HG03280 (cell line): ENCODE measurements at regions not wholly inside any gene's neighbourhood (a gene's known extent, or its start where the extent isn't known, plus 50 kb on each side); places are given as distances from the start of the nearest gene placed in this dataset.
"Not testable (repeated sequence)": the region's sequence is repeated elsewhere in the genome, so short reads cannot be mapped to it uniquely, and the experiment has no call there.

ENCODE experiments used
- ATAC-seq: cut with Tn5 transposase; IDR thresholded peaks from one replicate; pipeline ENCODE4 v1.9.1; 2021; ENCODE audit warnings: mild to moderate bottlenecking, moderate library complexity; ENCODE audit not compliant: unreplicated experiment

DNA sequence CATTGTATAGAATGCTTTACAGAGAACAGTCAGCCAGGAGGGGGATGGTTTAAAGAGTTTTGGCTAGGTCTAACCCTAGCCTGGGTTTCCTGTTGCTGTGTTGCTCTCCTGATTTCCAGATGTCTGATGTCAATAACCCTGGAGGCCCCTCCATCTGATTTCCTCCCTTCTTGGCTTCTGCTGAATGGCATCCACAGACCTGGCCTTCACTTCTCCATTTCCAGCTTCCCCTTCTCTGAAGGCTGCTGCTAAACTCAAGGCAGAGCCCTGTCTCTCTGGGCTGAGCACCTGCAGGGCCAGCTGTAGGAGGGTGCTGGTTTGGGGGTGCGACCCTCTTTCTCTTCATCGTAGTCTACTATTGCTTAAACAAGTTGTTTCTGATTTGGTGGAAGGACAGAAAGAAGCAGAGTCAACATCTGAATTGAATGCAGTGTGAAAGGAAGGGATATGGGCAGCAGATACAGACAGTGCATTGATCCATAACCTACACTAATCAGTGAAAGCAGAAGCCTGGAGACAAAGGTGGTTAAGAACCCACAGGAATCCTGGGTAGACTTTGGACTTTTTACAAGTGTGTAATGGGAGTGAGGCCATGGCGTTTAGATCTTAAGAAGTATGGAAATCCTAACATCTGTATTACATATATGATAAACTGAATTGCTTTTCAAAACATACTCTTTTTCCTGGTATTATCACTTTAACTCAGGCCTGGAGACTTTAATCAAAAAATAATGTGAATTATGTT, 153.6 kb downstream of the HRH4 start:
- no peak for ATAC-seq

DNA sequence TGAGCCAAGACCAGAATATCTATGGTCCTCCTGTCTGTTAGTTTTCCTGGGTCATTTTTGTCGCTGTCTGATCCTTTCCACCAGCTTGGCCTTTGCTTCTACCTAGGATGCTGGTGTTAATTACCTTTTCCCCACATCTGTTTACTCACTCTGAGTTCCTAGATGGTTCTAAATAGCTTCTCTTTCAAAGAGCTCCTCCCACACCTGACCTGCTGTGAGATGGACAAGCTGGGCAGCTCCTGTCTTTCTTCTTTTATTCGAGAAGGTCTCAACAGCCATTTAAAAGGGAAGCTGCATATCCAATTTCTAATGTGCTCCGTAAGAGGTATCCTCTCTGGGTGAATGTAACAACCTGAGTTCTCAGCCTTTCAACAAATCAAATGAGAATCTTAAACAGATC, 156.2 kb downstream of the HRH4 start:
- ATAC-seq = no peak

DNA sequence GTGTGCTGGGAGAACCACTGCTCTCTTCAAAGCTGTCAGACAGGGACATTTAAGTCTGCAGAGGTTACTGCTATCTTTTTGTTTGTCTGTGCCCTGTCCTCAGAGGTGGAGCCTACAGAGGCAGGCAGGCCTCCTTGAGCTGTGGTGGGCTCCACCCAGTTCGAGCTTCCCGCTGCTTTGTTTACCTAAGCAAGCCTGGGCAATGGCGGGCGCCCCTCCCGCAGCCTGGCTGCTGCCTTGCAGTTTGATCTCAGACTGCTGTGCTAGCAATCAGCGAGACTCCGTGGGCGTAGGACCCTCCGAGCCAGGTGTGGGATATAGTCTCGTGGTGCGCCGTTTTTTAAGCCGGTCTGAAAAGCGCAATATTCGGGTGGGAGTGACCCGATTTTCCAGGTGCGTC, 164.0 kb downstream of the HRH4 start:
- not testable (repeated sequence) for ATAC-seq

DNA sequence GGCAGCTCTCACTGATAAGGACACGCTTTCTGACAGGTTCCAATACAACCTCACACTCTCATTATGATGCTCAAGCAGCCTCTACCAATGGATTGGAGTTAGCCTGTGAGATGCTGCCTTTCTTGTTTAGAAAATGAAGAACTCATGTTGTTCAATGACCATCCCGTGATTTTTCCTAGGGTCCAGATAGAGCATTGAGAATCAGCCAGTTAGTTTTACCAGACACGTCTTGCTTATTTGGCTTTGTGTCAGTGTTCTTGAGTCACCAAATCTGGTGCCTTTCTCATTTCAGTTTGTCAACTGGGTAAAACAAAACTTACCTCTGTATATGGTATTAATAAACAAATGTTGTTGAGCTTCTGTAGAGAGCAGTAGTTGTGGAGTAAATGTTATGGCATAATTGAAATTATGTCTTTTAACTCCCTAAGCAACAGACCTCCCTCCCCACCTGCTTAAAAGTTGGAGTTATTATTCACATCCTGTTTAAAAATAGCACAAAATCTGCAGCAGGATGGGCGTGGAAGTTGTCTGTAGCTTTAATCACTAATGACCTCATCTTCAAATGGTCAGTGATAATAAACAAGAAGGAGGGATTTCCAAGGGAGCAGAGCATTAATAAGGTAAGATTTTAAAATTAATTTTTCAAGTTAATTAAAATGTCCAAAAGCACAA, 167.3 kb downstream of the HRH4 start:
- ATAC-seq = no peak

DNA sequence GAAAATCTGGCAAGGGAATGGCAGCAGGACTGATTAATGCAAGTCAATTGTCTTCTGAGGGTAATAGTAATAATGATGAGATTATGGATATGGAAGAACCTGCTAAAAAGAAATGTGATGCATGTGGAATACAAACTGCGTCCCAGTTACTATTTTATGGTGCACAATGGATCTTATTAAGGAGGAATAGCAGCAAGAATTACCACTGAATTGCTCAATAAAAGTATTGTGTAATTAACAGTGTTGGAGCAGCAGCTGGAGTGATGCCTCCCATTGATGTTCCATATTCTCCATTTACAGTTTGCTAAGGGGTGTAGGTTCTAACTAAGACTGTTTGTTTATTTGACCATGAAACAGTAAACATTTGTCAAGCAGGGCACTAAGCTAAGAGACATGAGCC, 167.9 kb downstream of the HRH4 start:
- no peak for ATAC-seq

DNA sequence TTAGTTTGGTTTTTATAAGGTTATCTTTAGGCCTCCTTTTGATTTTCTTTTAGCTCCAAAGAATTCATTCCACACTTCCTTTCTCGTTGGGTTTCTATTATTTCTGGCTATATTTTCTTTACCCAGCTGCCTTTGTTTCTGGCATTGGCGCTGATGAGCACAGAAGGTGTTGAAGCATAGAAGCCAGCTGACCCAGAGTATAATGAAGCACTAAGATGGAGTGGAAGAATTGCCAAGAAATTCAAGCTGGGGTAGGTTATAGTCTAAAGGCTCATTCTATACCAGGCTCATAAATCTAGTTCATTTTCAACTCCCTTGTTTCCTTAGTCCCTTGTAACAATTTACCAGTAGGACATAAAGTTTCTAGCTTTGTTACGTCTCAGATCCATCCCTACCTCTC, 169.5 kb downstream of the HRH4 start:
- no peak for ATAC-seq

DNA sequence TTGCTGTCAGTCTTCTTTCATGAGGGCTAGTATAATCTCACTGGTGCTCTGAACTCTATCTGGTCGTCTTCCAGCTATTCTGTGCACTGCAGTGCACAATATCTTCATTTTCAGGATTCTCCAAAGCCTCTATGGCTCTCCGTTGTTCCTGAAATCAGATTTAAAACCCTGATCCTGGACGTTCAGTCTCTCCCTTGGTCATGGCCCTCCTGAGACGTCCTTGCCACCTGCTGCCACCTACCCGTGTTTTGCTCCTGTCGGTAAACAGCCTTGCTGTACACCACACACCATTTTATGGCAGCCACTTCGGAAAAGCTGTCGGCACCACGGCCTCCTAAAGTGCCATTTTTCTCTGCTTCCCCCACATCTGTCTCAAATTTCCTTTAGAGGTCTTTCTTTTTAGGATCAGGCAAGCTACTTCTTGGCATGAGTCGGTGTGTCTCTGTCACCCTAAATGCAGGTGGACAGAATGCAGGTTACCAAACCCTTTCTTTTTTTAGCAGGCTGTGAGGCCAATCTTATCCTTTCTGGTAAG, 170.0 kb downstream of the HRH4 start:
- no peak for ATAC-seq

DNA sequence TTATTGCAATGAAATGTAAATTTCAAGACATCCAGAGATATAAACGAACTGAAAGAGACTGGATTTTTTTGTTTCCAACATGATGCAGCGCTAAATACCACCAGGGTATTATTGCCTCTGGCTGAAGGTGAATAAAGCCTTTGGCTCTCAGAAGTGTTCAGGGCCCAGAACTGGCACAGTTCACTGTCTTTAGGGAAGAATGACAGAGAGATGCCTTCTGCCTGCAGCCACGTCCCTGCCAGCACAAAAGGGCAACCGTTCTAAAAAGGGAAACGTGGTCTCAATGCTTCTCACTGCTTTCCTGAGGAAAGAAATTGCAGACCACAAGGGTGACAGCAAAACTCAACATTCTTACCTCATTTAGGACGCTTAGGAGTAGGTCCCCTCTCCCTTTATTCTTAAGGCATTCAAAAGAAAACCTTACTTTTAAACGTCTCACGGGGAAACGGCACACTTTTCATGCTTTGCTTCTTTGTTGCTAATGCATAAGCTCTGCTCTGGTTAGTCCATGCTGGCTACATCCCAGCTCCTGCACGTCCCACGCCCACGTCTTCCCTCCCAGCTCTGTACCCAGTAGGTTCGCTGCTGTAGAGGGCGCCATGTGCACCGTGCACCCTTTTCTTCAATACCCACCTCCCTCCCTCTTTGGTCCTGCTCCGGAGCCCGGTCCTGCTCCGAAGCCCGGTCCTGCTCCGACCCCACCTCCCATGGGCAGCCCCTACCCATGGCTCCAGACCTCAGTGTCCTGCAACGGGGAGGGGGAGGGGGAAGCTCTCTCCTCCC, 171.0 kb downstream of the HRH4 start:
- no peak for ATAC-seq

DNA sequence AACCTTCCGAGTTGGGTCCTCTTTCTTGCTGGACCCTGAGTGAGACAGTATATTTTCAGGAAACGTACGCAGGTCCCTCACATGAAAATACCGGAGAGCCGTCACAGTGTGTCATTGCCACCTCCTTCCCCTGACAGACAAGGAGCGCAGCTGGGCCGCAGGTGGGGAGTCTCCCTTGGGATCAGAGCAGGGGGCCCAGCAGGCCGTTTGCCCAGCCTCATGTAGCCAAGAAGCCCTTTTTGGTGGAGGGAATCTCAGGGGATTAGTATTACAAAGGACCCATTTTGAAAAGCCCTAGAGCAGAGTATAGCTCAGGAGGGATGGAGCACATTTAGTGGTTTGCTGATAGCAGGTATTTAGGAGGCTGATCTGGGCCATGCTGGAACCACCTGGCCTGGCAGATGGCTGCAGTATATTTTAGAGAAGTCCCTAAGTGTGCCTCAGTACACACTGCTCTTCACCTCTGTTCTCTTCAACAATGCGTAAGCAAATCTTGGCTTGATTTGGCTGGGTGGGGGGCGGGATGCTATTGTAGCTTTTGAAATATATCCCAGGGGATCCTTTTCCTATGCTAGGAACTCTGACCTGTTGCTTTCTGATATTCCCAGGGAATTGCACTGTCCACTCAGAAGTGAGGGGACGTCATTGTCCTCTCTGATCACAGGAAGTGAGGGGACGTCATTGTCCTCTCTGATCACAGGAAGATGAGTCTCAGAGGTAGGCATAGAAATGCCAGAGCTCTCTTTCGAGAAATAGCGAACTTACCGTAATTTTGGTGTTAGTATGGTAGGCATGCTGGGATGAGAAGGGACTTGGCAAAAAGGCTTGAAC, 171.9 kb downstream of the HRH4 start:
- ATAC-seq = no peak

DNA sequence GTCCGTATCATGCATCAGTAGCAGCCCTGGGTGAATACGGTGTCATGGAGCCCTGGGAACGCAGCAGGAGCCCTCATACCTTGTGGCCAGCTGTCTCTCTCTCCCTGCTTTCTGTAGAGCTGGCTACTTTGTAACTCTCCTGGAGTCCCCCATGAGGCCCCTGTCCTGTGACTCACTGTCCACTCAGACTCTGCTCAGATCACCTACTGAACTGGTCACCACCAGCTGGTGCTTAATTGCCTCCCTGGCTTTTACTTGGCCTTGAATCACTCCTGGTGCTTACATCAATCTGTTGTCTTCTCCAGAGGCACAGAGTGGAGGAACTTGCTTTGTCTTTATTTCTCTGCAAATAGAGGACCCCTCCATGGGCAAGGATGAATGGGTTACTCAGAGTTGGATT, 172.7 kb downstream of the HRH4 start:
- ATAC-seq = no peak

DNA sequence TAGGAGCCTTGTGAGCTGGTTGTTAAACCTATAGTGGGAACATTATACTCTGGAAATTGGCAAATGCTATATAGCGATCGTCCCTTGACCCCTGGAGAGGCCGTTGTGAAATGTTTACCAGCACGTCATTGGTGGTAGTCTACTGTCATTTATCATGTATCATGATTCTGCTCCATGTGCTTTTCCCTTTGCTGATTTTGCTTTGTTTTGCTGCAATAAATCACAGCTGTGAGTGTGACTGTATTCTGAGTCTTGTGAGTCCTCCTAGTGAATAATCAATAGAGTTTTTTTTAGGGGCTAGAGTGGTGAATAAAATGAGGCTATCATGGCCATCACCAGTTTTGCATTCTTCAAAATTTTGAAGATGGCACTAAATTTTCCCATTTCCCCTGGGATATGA, 189.1 kb downstream of the HRH4 start:
- ATAC-seq = no peak

DNA sequence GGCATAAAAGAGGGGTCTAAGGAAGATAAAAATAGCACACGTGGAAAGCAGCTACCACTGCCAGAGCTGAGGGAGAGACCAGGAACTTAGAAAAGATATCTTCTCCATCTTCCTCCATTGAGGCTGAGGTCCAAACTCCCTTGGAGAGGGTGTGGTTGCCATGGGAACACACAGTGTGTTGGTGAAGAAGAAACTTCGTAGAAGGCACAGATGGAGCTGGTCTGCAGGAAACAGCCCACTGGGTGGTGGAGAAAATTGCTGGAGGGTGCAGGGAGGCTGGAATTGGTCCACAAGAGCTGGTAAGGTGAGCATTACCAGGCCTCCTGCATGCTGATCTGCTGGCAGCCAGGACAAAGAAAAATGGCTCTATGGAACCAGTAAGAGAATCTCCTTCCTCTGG, 191.0 kb downstream of the HRH4 start:
- ATAC-seq = no peak

DNA sequence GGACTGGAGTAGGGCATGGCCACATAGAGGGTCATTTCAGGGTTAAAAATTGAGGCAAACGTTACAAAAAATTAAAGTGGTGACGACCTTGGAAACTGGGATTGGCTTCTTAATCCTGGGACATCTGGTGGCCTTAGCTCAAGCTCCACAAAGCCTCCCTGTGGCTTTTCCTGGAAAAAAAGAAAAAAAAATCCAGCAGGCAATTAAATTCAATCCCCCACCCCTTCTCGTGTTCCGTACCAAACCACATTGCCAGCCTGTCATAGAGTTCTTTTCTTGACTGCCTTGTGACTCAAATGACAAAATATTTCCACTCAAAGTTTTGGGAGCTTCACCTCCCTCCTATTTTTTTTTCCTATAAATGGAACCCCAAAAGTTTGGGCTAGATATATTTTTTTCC, 195.6 kb downstream of the HRH4 start:
- no peak for ATAC-seq

DNA sequence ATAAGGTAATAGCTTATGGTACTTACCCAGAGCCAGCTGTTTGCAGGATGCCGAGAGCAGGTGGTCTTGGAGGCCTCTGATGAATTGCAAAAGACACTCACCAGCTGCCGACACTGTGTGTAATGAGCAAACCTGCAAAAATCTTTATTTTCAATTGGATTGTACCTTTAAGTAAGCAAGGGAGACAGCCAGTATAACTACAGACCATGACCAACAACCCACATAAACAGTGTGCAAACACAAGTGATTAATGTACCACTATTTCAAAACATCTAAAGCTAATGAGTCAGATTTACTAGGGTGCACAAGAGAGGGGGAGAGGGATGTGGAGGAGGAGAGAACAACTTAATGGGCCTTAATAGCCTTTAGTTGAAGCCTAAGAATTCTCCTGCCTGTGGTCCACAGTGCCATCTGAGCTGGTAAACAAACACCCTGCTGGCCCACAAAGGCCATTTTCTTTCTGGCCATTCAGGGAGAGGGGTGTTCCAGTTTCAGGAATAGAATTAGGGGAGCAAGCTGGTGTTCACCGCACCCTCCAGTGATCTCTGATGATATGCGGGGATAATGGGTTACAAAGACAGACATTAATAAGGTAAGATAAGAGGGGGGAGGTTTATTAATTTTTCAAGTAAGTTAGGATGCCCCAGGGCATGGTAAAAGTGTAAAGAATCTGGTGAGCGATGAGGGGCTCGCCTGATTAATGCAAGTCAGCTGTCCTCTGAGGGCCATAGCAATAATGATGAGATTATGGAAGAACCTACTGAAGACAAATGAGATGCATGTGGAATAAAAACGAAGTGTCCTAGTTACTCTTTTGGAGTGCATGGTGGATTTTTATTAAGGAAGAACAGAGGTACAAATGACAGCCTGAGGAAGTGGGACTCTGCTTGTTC, 196.4 kb downstream of the HRH4 start:
- no peak for ATAC-seq

DNA sequence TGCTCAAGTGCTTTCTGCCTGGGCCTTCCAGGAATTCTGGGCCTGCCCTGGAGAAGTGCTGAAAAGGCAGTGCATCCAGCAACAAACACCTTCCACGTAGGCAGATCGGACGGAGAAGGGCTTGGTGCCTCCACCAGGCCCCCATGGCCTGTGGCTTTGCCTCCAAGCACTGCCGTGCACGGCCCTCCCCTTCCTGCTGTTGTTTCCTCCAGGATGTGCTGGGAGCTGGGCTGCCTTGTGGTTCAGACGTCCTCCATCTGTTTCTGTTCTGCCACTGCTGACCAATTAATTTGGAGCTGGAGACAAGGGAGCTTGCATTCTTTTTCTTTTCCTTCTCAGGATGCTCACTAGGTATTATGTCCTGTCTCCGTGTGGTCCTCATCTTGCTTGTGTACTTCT, 197.0 kb downstream of the HRH4 start:
- no peak for ATAC-seq

DNA sequence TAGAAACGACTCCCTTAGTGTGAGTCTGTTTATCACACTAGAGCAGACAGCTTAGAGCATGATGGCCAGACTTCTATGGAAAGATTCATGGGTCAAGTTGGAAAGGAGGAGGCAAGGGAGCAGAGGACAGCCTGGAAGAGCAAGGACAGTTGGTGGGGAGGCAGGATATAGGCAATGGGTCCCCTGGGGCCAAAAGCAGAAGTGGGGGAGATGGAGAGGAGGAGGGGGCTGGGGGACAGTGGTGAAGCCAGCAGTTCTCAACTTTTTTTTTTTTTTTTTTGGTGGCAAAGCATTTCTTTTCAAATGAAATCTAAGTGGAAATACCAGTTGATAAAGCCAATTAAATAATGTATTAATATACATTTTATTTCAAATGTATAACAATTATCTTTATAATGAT, 197.9 kb downstream of the HRH4 start:
- no peak for ATAC-seq

DNA sequence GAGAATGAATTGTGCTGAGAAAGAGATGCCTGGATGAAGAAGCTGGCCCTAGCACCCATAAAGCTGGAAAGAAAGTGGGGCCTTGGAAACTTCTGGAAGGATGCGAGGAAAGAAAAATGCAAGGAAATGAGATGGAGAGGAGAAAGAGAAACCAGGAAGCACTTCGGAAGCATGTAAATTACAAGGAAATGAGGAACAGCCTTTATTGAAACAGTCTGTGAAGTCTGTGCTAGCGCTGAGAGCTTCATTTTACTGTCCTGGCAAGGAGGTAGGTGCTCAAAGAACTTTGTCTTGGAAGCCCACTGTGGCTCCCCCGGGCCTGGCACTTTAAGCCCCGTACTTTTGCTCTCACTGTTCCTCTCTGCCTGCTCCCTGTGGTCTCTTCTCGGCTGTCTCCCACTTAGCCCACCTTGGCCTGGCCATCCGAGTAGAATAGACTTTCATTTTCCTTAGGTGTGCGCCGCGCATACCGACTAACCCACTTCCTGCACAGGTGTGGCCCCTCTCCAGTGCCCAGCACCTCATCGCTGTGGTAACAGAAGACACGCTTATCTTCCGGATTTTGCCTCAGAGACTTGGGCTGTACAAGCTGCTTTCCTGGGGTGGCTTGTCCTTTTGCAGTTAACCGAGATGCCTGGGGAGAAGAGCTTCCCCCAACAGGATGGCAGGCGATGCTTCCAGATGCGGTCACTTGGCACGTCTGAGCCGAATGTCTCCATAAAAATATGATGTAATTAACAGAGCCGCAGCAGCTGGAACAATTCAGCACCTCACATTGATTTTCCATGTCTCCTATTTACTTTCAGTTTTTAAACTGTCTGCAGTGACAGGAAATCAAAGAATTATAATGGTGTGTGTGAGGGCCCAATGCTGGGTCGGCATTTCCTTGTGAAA, 199.6 kb downstream of the HRH4 start:
- peak; percentile 72 for ATAC-seq

DNA sequence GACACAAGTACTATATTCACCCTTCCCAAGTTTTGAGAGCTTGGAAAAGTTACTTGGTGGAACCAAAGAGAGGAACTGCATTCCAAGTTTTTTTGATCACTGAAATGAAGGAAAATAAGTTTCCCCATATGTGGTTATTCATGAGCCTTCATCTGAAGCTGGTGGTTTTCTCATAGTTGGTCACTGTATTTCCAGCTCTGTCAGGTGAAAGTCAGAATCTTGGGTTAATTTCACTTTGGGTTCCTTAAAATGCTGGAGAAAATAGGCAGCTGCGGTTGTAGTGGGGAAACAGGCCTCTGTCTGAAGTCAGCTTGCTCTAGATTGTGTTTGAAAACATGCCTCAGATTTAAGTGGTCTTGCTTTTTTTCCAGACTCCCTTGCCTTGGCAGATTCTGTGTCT, 200.5 kb downstream of the HRH4 start:
- ATAC-seq = no peak

DNA sequence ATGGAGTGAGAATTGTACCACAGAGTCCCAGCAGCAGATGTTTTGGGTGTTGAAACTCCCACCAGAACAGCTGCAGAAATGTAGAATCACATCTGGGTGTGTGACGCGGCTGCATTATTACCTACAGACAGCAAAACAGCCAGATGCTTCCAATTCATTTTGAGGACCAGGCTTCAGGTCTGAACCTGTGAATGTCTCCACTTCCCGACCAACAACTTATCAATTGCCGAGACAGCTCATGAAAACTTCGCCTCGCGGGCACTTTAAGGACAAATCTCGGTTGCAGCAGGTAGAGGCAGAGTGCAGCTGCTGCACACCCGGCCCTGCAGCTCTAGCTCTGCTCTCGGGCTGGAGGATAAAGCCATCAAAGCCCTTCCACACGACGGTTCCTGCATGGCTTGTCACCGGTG, 202.0 kb downstream of the HRH4 start:
- no peak for ATAC-seq
